ENCODE measurements at regions not wholly inside any gene's neighbourhood (a gene's known extent, or its start where the extent isn't known, plus 50 kb on each side); places are given as distances from the start of the nearest gene placed in this dataset.
"Not testable (repeated sequence)": the region's sequence is repeated elsewhere in the genome, so short reads cannot be mapped to it uniquely, and the experiment has no call there.

DNA sequence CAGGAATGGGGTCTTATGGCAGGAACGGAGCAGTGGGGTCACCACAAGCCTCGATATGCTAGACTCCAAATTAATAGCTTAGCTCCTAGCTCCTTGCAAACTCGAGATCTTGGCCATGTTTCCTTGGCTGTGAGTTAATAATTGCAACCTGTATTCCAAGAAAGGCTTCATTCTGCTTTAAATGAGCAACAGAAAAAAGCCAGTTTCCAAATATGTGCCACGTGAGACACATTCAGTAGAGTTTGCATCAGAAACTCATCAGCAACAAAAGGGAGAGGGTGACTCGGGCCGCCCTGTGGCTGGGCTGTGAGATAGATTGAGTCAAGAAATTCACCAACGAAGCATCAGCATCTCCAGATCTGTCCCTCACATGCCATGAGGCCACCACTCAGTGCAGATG is 112.0 kb downstream of the NPTX2 start:
- DNase-seq, result no peak

DNA sequence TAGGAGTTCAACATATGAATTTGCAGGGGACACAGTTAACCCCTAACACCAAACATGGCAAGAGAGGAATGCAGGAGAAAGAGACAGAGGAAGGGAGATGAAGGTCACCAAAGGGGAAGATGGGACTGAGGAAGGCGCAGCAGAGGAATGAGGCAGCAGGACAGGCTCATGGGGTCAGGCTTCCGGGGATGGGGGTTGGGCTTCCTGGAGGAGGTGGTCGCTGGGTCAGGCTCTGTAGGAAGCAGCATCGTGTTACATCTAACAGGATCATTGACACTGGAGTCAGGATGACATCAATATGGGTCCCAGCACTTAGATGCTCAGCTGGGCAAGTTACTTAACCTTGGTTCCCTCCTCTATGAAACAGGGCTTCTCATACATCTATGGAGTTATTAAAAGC is 113.2 kb downstream of the NPTX2 start:
- DNase-seq, result no peak

DNA sequence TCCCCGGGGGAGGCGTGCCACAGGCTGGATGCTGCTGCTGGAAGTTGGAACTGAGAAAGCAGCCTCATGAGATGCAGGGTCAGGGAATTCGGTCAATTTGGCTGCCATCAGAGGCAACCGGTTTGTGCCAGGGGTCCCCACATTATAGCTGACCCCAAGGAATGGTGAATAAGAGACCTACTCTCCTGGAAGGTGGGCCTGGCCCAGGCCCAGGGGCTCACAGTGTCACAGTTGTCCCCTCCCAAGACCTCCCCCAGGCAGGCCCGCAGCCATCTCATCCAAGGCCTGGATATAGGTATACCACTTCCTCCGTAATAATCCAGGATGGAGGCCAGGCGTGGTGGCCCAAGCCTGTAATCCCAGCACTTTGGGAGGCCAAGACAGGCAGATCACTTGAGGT is 114.6 kb downstream of the NPTX2 start:
- DNase-seq, result no peak

DNA sequence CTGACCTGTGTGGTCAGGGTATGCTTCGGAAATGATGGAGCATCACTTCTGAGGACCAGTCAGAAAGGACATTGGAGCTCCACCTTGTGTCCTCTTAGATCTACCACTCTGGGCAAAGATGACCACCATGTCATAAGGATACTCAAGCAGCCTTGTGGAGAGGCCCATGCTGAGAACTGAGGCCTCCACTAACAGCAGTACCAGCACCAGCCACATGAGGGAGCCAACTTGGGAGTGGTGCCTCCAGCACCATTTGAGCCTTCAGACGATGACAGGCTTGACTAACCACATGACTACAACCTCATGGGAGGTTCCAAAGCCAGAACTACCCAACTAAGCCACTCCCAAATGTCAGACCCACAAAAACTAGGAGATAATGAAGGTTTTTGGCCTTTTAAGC is 116.0 kb downstream of the NPTX2 start:
- no peak for DNase-seq

DNA sequence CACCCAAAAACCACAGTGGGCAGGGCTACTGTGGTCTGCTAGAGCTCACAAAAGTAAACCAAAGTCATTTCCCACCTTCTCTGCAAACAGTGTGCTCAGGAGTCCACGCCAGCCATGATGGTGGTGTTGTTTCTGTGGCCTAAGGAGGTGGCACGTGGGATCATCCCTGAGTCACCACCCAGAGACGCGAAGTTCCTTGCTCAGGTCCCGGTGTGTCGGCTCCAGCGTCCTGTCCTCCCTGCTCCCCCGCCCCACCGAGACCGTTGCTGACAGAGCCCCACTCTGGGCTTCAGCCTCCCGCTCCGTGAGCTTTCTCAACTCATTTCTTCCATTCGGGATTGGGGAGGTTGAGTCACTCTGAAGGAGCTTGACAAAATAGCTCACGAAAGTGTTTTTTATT is 118.7 kb downstream of the NPTX2 start:
- no peak for DNase-seq

DNA sequence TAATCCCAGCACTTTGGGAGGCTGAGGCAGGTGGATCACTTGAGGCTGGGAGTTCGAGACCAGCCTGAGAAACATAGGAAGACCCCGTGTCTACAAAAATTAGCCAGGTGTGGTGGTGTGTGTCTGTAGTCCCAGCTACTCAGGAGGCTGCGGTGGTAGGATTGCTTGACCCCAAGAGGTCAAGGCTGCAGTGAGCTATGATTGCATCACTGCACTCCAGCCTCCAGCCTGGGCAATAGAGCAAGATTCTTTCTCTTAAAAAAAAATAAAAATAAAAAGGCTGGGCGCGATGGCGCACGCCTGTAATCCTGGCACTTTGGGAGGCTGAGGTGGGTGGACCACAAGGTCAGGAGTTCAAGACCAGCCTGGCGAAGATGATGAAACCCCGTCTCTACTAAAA is 119.4 kb downstream of the NPTX2 start:
- DNase-seq, result not testable (repeated sequence)

DNA sequence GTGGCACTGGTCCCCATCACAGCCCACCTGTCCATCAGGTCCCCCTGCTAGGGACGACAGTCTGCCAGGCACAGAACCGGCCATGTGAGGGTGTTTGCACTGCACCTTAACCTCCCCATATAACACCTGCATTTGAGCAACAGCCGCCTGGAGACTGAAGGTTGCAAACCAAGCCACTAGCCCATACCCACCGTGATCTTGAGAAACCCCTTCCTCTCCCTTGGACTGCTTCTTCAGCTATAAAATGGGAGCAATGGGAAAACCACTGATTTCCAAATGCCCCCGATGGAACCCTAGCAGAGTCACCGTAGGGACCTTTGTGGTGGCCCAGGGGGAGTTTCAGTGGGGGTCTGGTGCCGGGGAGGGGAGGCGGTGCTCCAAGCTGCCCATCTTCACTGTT is 120.1 kb downstream of the NPTX2 start:
- no peak for DNase-seq

DNA sequence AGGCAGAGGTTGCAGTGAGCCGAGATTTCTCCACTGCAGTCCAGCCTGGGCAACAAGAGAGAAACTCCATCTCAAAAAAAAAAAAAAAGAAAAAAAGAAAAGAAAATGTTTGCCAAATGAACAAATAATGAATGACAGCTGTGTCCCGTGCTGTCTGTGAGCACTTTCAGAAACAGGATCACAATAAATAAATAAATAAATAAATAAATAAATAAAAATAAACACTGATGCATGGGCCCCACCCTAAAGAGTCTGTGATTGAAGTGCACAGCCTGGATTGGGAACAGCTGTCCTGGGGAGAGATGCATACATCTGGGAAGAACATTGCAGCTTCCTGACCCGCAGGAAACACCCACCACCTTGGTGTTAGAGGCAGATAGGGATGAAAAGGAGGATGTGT is 123.6 kb downstream of the NPTX2 start:
- no peak for DNase-seq

DNA sequence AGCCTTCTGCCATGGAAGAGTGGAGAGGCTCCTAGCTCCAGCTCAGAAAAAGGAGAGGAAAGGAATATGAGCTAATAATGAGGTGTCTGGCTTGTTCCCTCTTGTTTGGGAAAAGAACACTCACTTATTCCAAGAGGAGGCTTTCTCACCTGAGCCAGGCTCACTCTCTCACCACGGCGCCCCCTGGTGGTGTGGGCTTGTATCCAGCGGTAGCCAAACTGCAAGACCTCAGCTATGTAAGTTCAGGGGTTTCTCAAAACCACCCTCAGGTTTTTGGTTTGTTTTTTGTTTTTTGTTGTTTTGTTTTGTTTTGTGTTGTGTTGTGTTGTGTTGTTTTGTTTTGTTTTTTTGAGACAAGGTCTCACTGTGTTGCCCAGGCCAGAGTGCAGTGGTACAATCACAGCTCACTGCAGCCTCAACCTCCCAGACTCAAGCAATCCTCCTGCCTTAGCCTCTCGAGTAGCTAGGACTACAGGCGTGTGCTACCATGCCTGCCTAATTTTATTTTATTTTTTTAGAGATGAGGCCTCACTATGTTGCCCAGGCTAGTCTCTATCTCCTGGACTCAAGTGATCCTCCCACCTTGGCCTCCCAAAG is 124.0 kb downstream of the TMEM130 start:
- DNase-seq, result peak; percentile 71

DNA sequence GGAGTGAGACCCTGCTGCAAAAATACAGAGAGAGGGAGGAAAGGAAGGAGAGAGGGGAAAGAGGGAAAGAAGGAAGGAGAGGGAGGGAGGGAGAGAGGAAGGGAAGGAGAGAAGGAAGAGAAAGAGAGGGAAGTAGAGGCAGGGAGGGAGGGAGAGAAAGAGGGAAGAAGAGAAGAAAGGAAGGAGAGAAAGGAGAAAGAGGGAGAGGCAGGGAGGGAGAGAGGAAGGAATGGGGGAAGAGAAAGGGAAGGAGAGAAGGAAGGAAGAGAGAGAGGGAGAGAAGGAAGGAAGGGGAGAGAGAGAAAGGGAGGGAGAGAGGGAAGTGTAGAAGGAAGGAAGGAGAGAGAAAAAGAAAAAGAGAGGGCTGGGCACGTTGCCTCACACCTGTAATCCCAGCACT is 121.7 kb downstream of the TMEM130 start:
- no peak for DNase-seq

DNA sequence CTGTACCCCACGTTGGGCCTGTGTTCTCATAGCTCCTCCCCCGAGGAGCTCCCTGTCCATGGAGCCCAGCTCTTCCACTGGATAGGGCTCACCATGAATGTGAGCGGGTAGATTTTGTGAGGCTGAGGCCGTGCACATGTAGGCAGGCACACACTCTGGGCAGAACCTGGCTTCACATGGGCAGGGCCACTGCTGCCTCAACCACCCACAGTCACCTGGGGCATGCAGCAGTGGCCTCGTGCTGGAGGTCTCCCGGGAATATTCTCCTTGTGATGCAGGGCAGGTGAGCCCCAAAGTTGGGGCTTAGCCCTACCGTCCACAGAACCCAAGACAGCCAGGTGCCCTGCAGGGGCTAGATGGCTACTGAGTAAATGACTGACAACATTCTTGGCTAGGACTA is 116.6 kb downstream of the TMEM130 start:
- no peak for DNase-seq

DNA sequence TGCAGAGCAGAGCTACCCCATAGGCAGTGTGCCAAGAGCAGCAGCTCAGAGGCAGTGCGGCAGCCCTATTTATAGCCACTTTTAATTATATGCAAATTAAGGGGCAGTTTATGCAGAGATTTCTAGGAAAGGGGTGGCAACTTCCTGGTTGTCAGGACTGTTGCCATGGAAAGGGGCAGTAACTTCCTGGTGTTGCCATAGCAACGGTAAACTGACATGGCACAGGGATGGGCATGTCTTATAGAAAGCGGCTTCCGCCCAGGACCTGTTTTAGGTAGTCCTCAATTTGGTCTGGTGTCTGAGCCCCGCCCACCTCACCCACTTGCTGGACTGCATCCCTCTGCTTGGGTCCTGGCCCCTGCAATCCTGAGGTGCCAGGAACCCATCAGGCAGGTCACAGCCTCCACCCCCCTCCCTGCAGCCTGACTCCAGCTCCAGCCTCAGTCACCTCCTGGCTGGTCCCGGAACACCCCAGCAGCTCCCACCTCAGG is 115.8 kb downstream of the TMEM130 start:
- no peak for DNase-seq

DNA sequence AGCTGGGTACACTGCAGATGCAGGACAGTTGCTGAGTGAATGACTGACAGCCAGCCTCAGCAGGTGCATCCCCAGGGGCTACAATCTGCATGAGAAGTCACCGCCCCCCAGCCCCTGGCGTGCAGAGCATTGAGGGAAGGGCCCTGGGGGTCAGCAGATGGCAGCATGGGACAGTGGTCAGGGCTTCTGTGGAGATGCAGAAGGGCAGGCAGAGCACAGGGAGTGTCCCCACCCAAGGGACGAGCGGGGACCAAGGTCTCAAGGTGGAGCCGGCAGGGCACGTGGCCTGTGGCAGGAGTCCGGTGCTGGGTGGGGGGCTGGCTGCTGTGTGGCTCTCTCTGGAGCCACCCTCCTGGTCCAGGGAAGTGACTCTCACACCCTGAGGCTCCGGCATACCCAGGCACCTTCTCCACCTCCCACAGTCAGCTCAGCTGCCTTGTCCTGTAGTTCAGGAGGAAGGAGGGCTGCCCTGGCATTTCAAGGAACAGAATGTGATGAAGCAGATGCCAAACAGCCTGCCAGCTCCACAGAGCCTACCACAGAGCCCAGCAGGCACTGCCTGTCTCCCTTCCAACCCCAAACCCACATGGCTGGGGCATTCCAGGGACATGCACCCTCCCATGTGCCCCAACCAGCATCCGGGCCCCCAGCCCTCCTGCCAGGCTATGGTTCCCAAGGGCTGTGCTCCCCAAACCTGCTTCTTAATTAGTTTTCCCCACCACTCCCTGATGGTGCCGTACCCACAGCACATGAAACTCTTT is 114.5 kb downstream of the TMEM130 start:
- DNase-seq, result no peak

DNA sequence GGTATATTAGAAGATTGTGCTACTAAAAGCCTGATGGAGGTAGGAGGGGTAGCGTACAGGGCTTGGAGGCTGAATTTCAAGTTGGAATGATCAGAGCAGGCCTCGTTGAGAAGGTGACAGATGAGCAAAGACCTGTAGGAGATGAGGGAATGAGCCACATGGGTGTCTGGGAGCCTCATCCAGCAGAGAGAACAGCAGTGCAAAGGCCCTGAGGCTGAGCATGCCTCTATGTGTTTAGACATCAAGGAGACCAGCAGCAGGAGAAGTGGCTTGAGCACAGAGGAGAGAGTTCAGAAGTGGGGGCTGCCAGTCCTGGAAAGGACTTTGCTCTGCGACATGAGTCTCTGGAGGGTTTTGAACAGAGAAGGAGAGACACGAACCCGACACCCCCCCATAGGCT is 111.7 kb downstream of the TMEM130 start:
- no peak for DNase-seq

DNA sequence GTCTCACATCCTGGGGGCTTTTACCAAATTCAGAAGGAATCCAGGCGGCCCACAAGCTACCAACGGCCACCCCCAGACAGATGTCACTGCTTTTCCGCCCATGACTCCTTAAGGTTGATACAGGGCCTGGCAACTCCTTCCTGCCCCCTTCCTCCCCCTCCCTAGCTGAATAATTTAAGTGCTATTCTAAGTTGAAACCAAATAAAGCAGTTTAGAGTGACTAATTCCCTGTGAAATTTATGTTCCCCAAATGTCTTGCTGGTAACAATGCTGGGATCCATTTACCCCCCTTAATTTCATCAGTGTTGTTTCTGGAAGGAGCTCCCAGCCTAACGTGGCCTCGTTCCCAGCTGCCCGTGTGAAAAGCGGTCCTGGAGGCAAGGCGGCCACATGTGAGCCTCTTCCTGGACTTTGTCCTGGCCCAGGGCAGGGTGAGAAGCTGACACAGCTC is 109.6 kb downstream of the TMEM130 start:
- no peak for DNase-seq

DNA sequence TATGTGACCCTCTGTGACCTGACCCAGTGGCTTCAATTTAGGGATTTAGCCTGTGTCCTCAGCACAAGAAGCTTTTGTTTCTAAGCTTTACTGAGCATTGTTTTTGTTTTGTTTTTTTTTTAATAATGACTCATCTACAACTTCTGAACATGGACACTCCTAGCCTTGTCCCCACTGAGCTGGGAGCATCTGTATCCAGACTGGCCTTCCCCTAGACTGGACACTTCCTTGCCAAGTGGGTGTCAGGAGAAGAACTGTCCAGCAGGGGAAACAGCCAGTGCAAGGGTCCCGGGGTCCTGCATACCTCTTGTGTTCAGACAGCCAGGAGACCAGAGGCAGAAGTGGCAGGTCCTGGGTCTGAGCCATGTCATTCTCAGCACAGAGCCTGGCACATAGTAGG is 108.6 kb downstream of the TMEM130 start:
- no peak for DNase-seq

DNA sequence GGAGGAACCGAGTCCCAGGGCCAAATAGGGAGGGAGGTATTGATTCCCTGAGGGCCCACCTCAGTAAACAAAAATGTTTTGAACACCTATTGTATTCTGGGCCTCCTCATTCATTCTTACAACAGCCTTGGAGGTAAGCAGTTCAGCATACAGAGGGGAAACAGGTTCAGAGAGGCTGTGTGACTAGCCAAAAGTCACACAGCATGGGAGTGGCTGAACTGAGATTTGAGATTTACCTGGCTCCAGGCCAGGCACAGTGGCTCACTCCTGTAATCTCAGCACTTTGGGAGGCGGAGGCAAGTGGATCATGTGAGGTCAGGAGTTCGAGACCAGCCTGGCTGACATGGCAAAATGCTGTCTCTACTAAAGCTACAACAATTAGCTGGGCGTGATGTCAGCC is 107.2 kb downstream of the TMEM130 start:
- no peak for DNase-seq

DNA sequence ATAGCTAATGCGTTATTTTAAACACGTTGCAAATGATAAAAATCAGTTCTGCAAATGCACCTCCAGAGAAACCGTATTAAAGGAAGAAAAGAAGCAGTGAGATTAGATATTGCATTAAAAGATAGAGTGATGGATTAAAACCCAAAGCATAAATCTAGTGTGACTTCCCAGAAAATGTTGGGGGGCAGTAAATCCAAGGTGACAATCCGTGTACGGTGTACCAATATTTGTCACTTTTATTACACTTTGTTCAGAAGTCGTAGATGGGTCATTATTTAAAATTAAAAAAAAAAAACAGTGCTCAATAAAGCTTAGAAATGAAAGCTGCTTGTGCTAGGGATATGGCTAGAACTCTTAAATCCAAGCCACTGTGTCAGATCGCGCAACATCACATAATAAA is 106.4 kb downstream of the TMEM130 start:
- DNase-seq, result no peak

DNA sequence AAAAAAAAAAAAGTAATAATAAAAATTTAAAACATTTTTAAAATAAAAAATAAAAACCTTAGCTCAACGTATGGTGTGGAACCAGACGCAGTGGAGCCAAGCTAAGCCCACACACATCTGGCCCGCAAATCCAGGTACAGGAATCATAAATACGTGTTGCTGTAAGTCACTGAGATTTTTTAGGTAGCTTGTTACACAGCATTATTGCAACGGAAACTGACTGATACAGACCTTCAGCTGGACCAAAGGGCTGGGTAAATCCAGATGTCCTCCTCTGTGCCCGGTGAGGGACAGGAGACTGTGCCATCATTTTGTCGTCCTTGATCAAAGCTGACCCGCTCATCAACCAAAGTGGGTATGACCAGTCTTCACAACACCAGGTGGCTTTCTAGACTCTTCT is 104.9 kb downstream of the TMEM130 start:
- DNase-seq, result no peak

DNA sequence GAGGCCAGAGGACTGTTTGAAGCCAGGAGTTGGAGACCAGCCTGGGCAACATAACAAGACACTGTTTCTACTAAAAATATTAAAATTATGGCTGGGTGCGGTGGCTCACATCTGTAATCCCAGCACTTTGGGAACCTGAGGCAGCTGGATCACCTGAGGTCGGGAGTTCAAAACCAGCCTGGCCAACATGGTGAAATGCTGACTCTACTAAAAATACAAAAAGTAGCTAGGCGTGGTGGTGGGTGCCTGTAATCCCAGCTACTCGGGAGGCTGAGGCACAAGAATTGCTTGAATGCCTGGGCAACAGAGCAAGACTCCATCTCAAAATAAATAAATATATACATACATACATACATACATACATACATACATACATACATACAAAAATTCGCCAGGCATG is 99.7 kb downstream of the TMEM130 start:
- not testable (repeated sequence) for DNase-seq

DNA sequence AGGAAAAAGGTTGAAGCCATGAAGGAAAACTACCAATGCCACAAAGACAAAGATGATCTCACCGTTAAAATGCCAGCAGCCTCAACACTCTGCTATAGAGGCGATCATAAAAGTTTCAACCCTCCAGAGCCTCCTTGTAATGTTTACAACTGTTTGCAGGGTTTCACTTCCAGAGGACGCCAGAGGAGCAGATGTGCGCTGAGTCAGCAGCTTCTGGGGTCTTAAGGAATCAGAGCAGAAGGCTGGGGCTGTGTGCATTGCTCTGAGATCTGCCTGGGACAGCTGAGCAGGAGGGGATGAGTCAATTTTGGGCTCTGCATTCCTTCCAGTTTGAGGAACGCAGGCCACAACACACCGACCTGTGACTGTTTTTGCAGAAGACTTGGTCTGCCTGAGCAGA is 98.3 kb downstream of the TMEM130 start:
- no peak for DNase-seq

DNA sequence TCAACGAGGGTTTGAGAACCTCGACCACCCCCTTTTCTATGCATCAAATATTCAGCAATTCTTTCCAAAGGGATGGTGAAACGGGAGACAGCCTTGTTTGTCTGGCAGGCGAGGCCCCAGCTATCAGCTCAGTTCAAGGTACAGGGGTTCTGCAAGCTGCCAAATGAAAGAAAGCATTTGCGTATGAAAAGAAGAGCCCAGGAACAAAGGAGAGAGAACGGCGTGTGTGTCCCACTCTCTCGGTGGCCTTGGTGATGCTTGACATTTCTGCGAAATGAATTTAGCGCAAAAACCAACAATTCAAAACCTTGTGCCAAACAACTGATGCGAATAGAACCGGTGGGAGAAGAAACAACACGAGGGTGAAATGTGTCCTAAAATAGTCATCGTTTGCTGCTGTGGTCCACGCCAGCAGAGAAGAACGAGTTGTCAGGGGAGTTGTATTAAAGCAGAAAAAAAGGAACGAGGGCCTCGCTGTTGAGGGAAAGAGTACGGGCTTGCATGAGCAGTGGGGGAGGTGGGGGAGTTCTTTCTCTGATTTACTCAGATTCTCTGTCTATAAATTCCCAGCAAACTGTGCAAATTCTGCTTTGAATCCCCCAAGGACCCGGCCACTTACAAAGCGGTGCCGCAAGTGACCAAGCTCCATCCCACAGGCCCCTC is 97.7 kb downstream of the TMEM130 start:
- DNase-seq, result no peak

DNA sequence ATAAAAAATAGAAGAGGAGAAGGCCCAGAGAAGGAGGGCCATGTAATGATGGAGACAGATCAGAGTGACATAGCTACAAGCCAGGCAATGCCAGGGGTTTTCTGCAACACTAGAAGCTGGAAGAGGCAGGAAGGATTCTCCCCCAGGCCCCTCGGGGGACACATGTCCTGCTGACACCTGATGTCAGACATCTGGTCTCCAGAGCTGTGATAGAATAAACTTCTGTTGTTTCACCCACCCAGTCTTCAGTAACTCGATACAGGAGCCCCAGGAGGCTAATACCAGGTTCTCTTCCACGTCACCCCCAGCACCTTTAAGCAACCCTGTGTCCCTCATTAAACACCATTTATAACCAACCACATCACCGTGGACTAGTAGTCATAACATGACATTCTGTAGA is 94.9 kb downstream of the TMEM130 start:
- DNase-seq, result no peak

DNA sequence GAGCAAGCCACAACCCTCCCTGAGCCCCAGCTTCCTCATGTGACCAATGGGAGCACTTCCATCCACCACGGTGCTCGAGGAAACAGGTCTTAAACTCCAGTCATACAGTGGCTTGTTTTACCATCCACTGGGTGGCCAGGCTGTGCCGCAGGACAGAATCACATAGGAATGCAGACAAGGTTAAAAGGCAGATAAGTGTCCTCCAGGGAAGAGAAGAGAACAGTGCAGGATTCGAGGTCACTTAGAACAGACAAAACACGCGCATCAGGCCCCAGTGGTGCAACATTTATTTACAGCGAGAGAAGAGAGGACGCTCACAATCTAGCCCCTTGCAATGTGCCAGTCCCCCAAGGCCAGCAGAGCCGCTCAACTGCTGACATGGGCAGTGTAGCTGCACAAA is 92.8 kb downstream of the TMEM130 start:
- DNase-seq, result no peak
